Endothelial cell of umbilical vein (primary cell): ENCODE measurements at regions not wholly inside any gene's neighbourhood (a gene's known extent, or its start where the extent isn't known, plus 50 kb on each side); places are given as distances from the start of the nearest gene placed in this dataset.

ENCODE experiments used
- BruUV-seq: library from RNA; stranded (reverse); fragments of 400-500 nt; replicated peaks from 2 replicates; lab custom pipeline; 2021; lab: Mats Ljungman, UMichigan
- CTCF ChIA-PET: fragments of 300-600, 350-600 bp; sonication (Branson Sonifier 250); formaldehyde crosslinking; loops from one replicate; lab custom pipeline; 2021; ENCODE audit warnings: antibody characterized with exemption, inconsistent platforms; lab: Charles Lee
- POLR2A ChIA-PET: fragments of 300-600, 350-600 bp; sonication (Branson Sonifier 250); formaldehyde crosslinking; loops from one replicate; lab custom pipeline; 2021; ENCODE audit warnings: antibody characterized with exemption, inconsistent platforms; lab: Charles Lee
- DNase-seq: peaks from one replicate; pipeline ENCODE4 v3.0.0-alpha.2; 2011; ENCODE audit warnings: low read depth, low spot score
- FAIRE-seq: peaks from 2 replicates; lab custom pipeline; 2011; peaks lifted over from hg19 to GRCh38; lab: Jason Lieb, UNC
- H2AFZ ChIP-seq: 2 replicates; pipeline ENCODE4 v1.6.0; 2012; ENCODE audit warnings: low read depth, low read length, control low read depth, inconsistent platforms
- H3K27ac ChIP-seq: 2 replicates; pipeline ENCODE4 v1.5.1; 2011; ENCODE audit warnings: low read depth, mild to moderate bottlenecking, control low read depth, low read length, moderate library complexity; ENCODE audit not compliant: insufficient read depth
- H3K27me3 ChIP-seq, 2 experiments: 2 replicates each; pipeline versions ENCODE4 v1.6.0 to v1.6.1; 2011; ENCODE audit warnings: low read length in 2 of 2, mixed read lengths in 1 of 2; ENCODE audit not compliant: control insufficient read depth in 2 of 2, insufficient read depth in 2 of 2
- H3K36me3 ChIP-seq, 2 experiments: 2 replicates in 1 of 2; 3 replicates in 1 of 2; pipeline ENCODE4 v1.5.1; 2011; ENCODE audit warnings: low read length in 2 of 2, mild to moderate bottlenecking in 1 of 2, moderate library complexity in 1 of 2; ENCODE audit not compliant: control insufficient read depth in 2 of 2, insufficient read depth in 2 of 2; ENCODE audit errors: extremely low read depth in 1 of 2
- H3K4me1 ChIP-seq: 3 replicates; pipeline ENCODE4 v1.5.1; 2011; ENCODE audit warnings: mild to moderate bottlenecking, low read length; ENCODE audit not compliant: control insufficient read depth, insufficient read depth; ENCODE audit errors: extremely low read depth
- H3K4me2 ChIP-seq: 2 replicates; pipeline ENCODE4 v1.6.1; 2011; ENCODE audit warnings: low read length, control low read depth, mixed read lengths; ENCODE audit not compliant: insufficient read depth
- H3K4me3 ChIP-seq, 3 experiments: fragments of 200-600 bp in 1 of 3; sonication (generic), shearing (Covaris generic) in 1 of 3; replicated peaks in 1 of 3; 2 replicates each; pipeline ENCODE4 v1.5.1; 2011 to 2016; ENCODE audit warnings: control low read depth in 3 of 3, low read length in 3 of 3, mild to moderate bottlenecking in 2 of 3, inconsistent platforms in 1 of 3, low read depth in 1 of 3, moderate library complexity in 1 of 3; ENCODE audit not compliant: insufficient read depth in 1 of 3
- H3K79me2 ChIP-seq: 2 replicates; pipeline ENCODE4 v1.6.0; 2012; ENCODE audit warnings: low read length, inconsistent platforms; ENCODE audit not compliant: control insufficient read depth, insufficient read depth
- H3K9ac ChIP-seq: replicated peaks from 2 replicates; pipeline ENCODE3; 2011; ENCODE audit warnings: low read length, control low read depth; ENCODE audit not compliant: insufficient read depth; ENCODE audit errors: extremely low read depth
- H3K9me1 ChIP-seq: replicated peaks from 3 replicates; pipeline ENCODE4 v1.6.0; 2011; ENCODE audit warnings: mild to moderate bottlenecking, low read length; ENCODE audit not compliant: control insufficient read depth, insufficient read depth; ENCODE audit errors: extremely low read depth
- H3K9me3 ChIP-seq: replicated peaks from 2 replicates; pipeline ENCODE4 v1.5.1; 2012; ENCODE audit warnings: low read length, inconsistent platforms; ENCODE audit not compliant: control insufficient read depth, insufficient read depth
- H4K20me1 ChIP-seq: replicated peaks from 2 replicates; pipeline ENCODE3; 2011; ENCODE audit warnings: mild to moderate bottlenecking, low read length; ENCODE audit not compliant: control insufficient read depth, insufficient read depth; ENCODE audit errors: extremely low read depth
- FOS ChIP-seq: IDR thresholded peaks from 2 replicates; pipeline ENCODE4 v1.6.1; 2011; ENCODE audit warnings: mild to moderate bottlenecking, low read length, moderate library complexity, borderline replicate concordance; ENCODE audit not compliant: insufficient read depth
- MYC ChIP-seq: IDR thresholded peaks from one replicate; pipeline ENCODE4 v1.6.1; 2011; ENCODE audit warnings: mild to moderate bottlenecking, low read depth, low read length
- POLR2AphosphoS5 ChIP-seq: IDR thresholded peaks from 2 replicates; pipeline ENCODE4 v1.6.1; 2012; ENCODE audit warnings: low read depth, mild to moderate bottlenecking, control low read depth, low read length, moderate library complexity; ENCODE audit not compliant: insufficient read depth
- dilution Hi-C: fragments of 300-500 bp; cut with MboI; formaldehyde crosslinking; loops from one replicate; pipeline ENCODE4 v1.15.0; 2019; ENCODE audit warnings: low sequenced_read_pairs; ENCODE audit not compliant: extremely low pct_ligation_motif_present
- intact Hi-C: fragments of 100-400 bp; cut with micrococcal nuclease; formaldehyde crosslinking; loops from one replicate; pipeline ENCODE4 v1.10.0; 2022

- Histone ChIP-seq H3K9ac (no peak overlapping the region), H3K27me3 (no peaks in the 10 kb centered on the region), H3K9me1 (no peaks in the 10 kb centered on the region), H3K27ac (no peak overlapping the region), H3K36me3 (no peaks in the 10 kb centered on the region), H3K4me2 (peak overlapping the region; percentile 71), H3K4me3 (no peak overlapping the region), H3K4me1 (peaks cover 10% of the 10 kb centered on the region), H4K20me1 (no peaks in the 10 kb centered on the region), H3K79me2 (no peaks in the 10 kb centered on the region), H2AFZ (peak overlapping the region; percentile 59), H3K9me3 (no peaks in the 10 kb centered on the region)
- ChIA-PET POLR2A (no interaction called here), CTCF (interaction anchor here (0.6 to 1.4 kb wide), 2 partner anchors 74 to 96 kb away, joined by 3 read pairs; no protein-coding TSS in a partner anchor)
- peak; percentile 83 for DNase-seq
- BruUV-seq, result no TSS peak
- peak; percentile 83 for FAIRE-seq
- dilution Hi-C loops, result no loop called here
- intact Hi-C loops, result loop anchor here (2.0 kb wide), 1 partner anchor 17 kb away; no protein-coding TSS in a partner anchor
- no peak for TF ChIP-seq MYC
- peak; percentile 34 for TF ChIP-seq FOS
Measured at GRCh38 chr16:60107437-60107836, 1373.3 kb upstream of the GOT2 start.

- Histone ChIP-seq H3K9me3 (no peaks in the 10 kb centered on the region), H3K27ac (no peak overlapping the region), H3K9me1 (no peaks in the 10 kb centered on the region), H4K20me1 (no peaks in the 10 kb centered on the region), H3K4me2 (no peak overlapping the region), H3K9ac (no peak overlapping the region), H3K27me3 (no peaks in the 10 kb centered on the region), H3K4me1 (no peaks in the 10 kb centered on the region), H3K36me3 (no peaks in the 10 kb centered on the region), H3K79me2 (no peaks in the 10 kb centered on the region), H3K4me3 (no peak overlapping the region), H2AFZ (no peak overlapping the region)
- ChIA-PET CTCF (no interaction called here), POLR2A (no interaction called here)
- dilution Hi-C loops, result no loop called here
- intact Hi-C loops, result no loop called here
- DNase-seq, result no peak
- no TSS peak for BruUV-seq
- FAIRE-seq, result no peak
- TF ChIP-seq FOS (no peak), POLR2AphosphoS5 (no peak), MYC (no peak)
Measured at GRCh38 chr16:60100371-60100770, 1366.3 kb upstream of the GOT2 start.
